Loucy (cell line): ENCODE measurements at regions not wholly inside any gene's neighbourhood (a gene's known extent, or its start where the extent isn't known, plus 50 kb on each side); places are given as distances from the start of the nearest gene placed in this dataset.

Experiments used
- H2AFZ ChIP-seq: fragments of 200-600 bp; sonication (generic); 2 replicates; pipeline ENCODE4 v1.6.0; 2016; ENCODE audit warnings: antibody characterized with exemption, mild to moderate bottlenecking, low read length, moderate library complexity
- H3F3A ChIP-seq: fragments of 200-600 bp; 2 replicates; pipeline ENCODE4 v1.6.0; 2016; ENCODE audit warnings: antibody characterized with exemption, low read depth, mild to moderate bottlenecking
- H3K27me3 ChIP-seq: fragments of 200-600 bp; sonication (generic); 2 replicates; pipeline ENCODE4 v1.6.1; 2014; ENCODE audit warnings: low read length, mild to moderate bottlenecking; ENCODE audit not compliant: insufficient read depth, poor library complexity, severe bottlenecking
- H3K36me3 ChIP-seq: fragments of 200-600 bp; sonication (generic); 2 replicates; pipeline ENCODE4 v1.6.1; 2016; ENCODE audit warnings: low read length; ENCODE audit not compliant: insufficient read depth
- H3K4me1 ChIP-seq: fragments of 200-600 bp; sonication (generic); 2 replicates; pipeline ENCODE4 v1.5.1; 2014; ENCODE audit warnings: low read length, mild to moderate bottlenecking; ENCODE audit not compliant: insufficient read depth, poor library complexity, severe bottlenecking
- H3K4me2 ChIP-seq: fragments of 200-600 bp; sonication (generic); 2 replicates; pipeline ENCODE4 v1.6.0; 2014; ENCODE audit warnings: antibody characterized with exemption, low read length, low read depth, mild to moderate bottlenecking; ENCODE audit not compliant: poor library complexity, severe bottlenecking
- H3K4me3 ChIP-seq: fragments of 200-600 bp; sonication (generic); 2 replicates; pipeline ENCODE4 v1.5.1; 2014; ENCODE audit warnings: low read length, mild to moderate bottlenecking, mixed read lengths; ENCODE audit not compliant: poor library complexity, severe bottlenecking
- H3K79me2 ChIP-seq: fragments of 200-600 bp; sonication (generic); 2 replicates; pipeline ENCODE4 v1.6.1; 2014; ENCODE audit warnings: low read length; ENCODE audit not compliant: insufficient read depth
- H3K9ac ChIP-seq: fragments of 200-600 bp; sonication (generic); 2 replicates; pipeline ENCODE4 v1.6.0; 2014; ENCODE audit warnings: mild to moderate bottlenecking, low read depth, low read length, moderate library complexity; ENCODE audit not compliant: poor library complexity, severe bottlenecking
- H3K9me2 ChIP-seq: fragments of 200-600 bp; sonication (generic); replicated peaks from 2 replicates; pipeline ENCODE4 v1.6.1; 2016; ENCODE audit warnings: low read depth, low read length, mixed read lengths
- H3K9me3 ChIP-seq: fragments of 200-600 bp; sonication (generic); 2 replicates; pipeline ENCODE4 v1.6.1; 2014; ENCODE audit warnings: mild to moderate bottlenecking, antibody characterized with exemption, low read length, low read depth; ENCODE audit not compliant: insufficient read depth
- H4K20me1 ChIP-seq: fragments of 200-600 bp; sonication (generic); 2 replicates; pipeline ENCODE4 v1.6.0; 2014; ENCODE audit warnings: antibody characterized with exemption, low read length, mild to moderate bottlenecking; ENCODE audit not compliant: insufficient read depth, poor library complexity, severe bottlenecking
- EZH2phosphoT487 ChIP-seq: fragments of 200-600 bp; IDR thresholded peaks from 2 replicates; pipeline ENCODE4 v1.6.1; 2018; ENCODE audit warnings: antibody characterized with exemption, mild to moderate bottlenecking, moderate library complexity, borderline replicate concordance
- TF ChIP-seq, protein P1 (sequence below): fragments of 200-600 bp; sonication (generic); conservative IDR thresholded peaks from 2 replicates; pipeline ENCODE4 v1.5.1; 2014; ENCODE audit warnings: mild to moderate bottlenecking, antibody characterized with exemption, low read length

DNA sequence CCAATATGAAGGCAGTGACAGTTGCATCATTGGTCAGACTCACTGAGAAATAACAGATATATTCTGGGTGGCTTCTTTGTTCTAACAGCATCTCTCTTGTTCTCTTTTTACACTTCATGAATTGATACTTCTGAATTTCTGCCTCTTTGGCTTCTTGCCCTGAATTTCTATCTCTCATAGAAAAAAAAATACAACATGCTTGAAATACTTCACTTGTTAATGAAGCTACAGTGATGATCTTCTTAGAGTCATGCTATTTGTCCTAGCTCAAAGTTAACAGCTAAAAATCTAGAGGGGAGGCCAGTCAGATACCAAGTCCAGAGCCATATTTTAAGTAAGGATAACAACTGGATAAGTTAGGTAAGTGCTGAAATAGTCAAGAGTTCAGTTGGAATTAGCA, 597.2 kb upstream of the AGTR1 start:
- Histone ChIP-seq H3K9me3 (no peaks in the 10 kb centered on the region), H3K4me1 (no peaks in the 10 kb centered on the region), H3K27me3 (no peaks in the 10 kb centered on the region), H3K4me3 (no peak overlapping the region), H3K9ac (no peak overlapping the region), H3K36me3 (no peaks in the 10 kb centered on the region), H3K79me2 (no peaks in the 10 kb centered on the region), H3F3A (no peaks in the 10 kb centered on the region), H2AFZ (0 out of 2 replicates have a peak overlapping the region, but pooled peaks have one; percentile 15), H3K4me2 (no peak overlapping the region), H4K20me1 (no peaks in the 10 kb centered on the region), H3K9me2 (no peaks in the 10 kb centered on the region)
- TF ChIP-seq EZH2phosphoT487: no peak
- TF ChIP-seq, protein P1, sequence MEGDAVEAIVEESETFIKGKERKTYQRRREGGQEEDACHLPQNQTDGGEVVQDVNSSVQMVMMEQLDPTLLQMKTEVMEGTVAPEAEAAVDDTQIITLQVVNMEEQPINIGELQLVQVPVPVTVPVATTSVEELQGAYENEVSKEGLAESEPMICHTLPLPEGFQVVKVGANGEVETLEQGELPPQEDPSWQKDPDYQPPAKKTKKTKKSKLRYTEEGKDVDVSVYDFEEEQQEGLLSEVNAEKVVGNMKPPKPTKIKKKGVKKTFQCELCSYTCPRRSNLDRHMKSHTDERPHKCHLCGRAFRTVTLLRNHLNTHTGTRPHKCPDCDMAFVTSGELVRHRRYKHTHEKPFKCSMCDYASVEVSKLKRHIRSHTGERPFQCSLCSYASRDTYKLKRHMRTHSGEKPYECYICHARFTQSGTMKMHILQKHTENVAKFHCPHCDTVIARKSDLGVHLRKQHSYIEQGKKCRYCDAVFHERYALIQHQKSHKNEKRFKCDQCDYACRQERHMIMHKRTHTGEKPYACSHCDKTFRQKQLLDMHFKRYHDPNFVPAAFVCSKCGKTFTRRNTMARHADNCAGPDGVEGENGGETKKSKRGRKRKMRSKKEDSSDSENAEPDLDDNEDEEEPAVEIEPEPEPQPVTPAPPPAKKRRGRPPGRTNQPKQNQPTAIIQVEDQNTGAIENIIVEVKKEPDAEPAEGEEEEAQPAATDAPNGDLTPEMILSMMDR: no peak

DNA sequence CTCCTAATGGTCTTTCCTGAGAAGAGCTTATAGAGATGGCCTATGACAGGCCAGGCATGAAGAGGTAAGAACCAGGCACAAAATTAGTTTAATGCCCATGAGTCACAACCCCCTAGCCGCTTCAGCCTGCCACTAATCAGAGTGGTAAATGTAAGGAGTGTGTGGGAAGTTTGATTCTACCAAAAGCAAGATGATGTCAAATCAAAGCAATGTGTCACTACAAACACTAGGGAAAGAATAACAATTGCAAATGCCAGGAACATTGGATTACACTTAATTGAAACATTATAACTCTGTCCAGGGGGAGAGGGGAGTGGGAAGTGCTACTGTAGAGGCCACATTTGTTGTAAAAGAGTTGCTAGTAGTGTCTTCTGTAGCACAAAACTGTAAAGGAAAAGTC, 596.6 kb upstream of the AGTR1 start:
- Histone ChIP-seq H2AFZ (no peak overlapping the region), H3K9me3 (no peaks in the 10 kb centered on the region), H3K4me2 (no peak overlapping the region), H3F3A (no peaks in the 10 kb centered on the region), H3K4me3 (no peak overlapping the region), H3K4me1 (no peaks in the 10 kb centered on the region), H3K9me2 (no peaks in the 10 kb centered on the region), H3K9ac (no peak overlapping the region), H3K27me3 (no peaks in the 10 kb centered on the region), H3K79me2 (no peaks in the 10 kb centered on the region), H4K20me1 (no peaks in the 10 kb centered on the region), H3K36me3 (no peaks in the 10 kb centered on the region)
- TF ChIP-seq EZH2phosphoT487: no peak
- TF ChIP-seq, protein P1: no peak

DNA sequence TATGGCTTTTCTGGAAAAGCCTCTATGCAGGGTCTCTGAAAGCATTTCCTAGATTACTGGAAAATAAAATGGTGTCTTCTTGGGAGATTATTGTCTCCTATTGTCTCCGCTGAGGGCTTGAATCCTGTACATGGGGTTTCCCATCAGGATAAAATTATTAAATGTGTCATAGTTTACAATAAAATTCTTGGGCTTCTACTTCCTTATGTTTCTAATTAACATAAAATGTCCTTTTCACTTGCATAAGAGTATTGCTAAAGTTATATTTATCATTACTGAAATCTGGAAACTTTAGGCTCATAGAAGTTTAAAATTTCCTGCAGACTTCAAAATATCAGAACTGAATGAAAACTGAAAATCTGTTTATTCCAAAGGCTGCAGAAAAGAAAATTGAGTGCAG, 595.5 kb upstream of the AGTR1 start:
- TF ChIP-seq, protein P1: no peak
- TF ChIP-seq EZH2phosphoT487: no peak
- Histone ChIP-seq H3K36me3 (no peaks in the 10 kb centered on the region), H3K9ac (no peak overlapping the region), H3F3A (no peaks in the 10 kb centered on the region), H3K4me1 (no peaks in the 10 kb centered on the region), H3K79me2 (no peaks in the 10 kb centered on the region), H3K4me2 (no peak overlapping the region), H3K27me3 (no peaks in the 10 kb centered on the region), H3K4me3 (no peak overlapping the region), H4K20me1 (no peaks in the 10 kb centered on the region), H2AFZ (no peak overlapping the region), H3K9me2 (no peaks in the 10 kb centered on the region), H3K9me3 (no peaks in the 10 kb centered on the region)
